ENCODE measurements at regions not wholly inside any gene's neighbourhood (a gene's known extent, or its start where the extent isn't known, plus 50 kb on each side); places are given as distances from the start of the nearest gene placed in this dataset.

GRCh38 chr4:35250331-35250730 lies 994.0 kb downstream of the ARAP2 start:
- Histone ChIP-seq H3K27ac (no peak overlapping the region), H3K36me3 (replicated peaks in 1 of 2) (no peaks in the 10 kb centered on the region), H3K27me3 (no peaks in the 10 kb centered on the region), H3K4me1 (replicated peaks in 1 of 2) (no peaks in the 10 kb centered on the region), H3K9me3 (replicated peaks in 1 of 3) (no peaks in the 10 kb centered on the region), H3K4me3 (no peak overlapping the region)
- DNase-seq, result no peak
- TF ChIP-seq POLR2A (IDR thresholded peaks at IDR 0.05) (no peak), CTCF (IDR thresholded peaks at IDR 0.05) (no peak)
- intact Hi-C loops (cut with DNase I), result no loop called here

DNA sequence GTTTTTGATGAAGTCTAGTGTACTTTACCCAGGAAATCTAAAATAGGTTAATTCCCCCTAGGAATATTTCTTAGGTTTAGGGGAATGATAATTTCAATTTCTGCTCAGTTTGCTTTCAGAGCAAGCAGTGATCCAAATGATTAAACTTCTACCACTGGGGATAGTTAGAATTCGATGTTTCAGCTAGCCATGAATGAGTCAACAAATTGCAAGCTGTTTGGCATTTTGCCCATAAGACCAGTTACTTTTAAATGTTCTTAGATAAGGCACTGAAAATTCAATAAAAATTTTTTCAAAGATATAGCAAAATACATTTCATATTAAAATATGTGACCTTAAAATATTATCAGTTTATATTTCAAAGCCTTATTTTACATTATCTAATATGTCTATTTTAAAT lies 993.6 kb downstream of the ARAP2 start:
- no peak for DNase-seq
- intact Hi-C loops (cut with DNase I), result no loop called here
- no peaks in the 10 kb centered on the region for H3K36me3 ChIP-seq (replicated peaks in 1 of 2)
- H3K4me3 ChIP-seq, result no peak overlapping the region
- no peak overlapping the region for H3K27ac ChIP-seq
- WGBS, 4 donors, result 8 to 15% (median 13%) methylated on average over 1 of the region's 1 CpG
- H3K4me1 ChIP-seq (replicated peaks in 1 of 2), result no peaks in the 10 kb centered on the region
- no peaks in the 10 kb centered on the region for H3K27me3 ChIP-seq
- no peak for TF ChIP-seq POLR2A (IDR thresholded peaks at IDR 0.05)
- no peak for TF ChIP-seq CTCF (IDR thresholded peaks at IDR 0.05)
- no peaks in the 10 kb centered on the region for H3K9me3 ChIP-seq (replicated peaks in 1 of 3)

DNA sequence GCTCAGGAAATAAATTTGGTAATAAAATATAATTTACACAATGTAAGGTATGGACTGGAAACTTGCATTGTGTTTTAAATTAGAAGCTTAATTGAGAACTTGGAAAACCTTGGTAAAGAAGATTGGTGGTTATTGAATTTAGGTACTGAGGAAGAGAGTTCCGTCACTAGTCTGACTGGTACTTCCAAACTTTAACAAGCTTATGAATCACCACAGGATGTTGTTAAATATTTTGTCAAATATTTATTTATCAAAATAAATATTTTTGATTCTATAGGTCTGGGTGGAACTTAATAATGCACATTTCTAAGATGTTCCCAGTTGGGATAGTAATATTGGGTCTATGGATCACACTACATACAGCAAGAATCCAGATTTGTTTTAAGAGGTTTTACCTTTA lies 992.2 kb downstream of the ARAP2 start:
- Histone ChIP-seq H3K27ac (no peak overlapping the region), H3K4me1 (replicated peaks in 1 of 2) (no peaks in the 10 kb centered on the region), H3K36me3 (replicated peaks in 1 of 2) (no peaks in the 10 kb centered on the region), H3K9me3 (replicated peaks in 1 of 3) (no peaks in the 10 kb centered on the region), H3K4me3 (no peak overlapping the region), H3K27me3 (no peaks in the 10 kb centered on the region)
- WGBS, 4 donors, result 89 to 94% (median 92%) methylated on average over 1 of the region's 1 CpG
- TF ChIP-seq CTCF (IDR thresholded peaks at IDR 0.05), result no peak
- no peak for TF ChIP-seq POLR2A (IDR thresholded peaks at IDR 0.05)
- no peak for DNase-seq
- intact Hi-C loops (cut with DNase I), result no loop called here

DNA sequence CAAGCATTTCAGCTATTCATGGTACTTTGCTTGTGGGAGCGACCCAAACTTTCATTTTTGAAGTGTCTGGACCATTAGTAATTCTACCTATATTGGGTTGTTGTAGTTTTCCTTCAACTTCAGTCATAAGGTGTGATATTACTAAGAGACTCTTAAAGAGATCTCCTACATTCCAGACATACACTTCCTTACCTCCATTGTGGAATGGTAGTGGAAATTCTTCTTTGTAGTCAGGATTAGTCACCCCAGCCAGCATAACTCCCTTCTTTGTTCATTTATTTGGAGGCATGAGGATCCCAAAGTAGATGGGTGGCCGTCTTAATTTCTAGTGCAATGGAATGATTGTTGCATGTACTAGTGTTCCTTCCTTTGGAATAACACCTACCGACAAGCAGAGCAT lies 991.4 kb downstream of the ARAP2 start:
- Histone ChIP-seq H3K9me3 (replicated peaks in 1 of 3) (no peaks in the 10 kb centered on the region), H3K36me3 (replicated peaks in 1 of 2) (no peaks in the 10 kb centered on the region), H3K4me1 (replicated peaks in 1 of 2) (no peaks in the 10 kb centered on the region), H3K27me3 (no peaks in the 10 kb centered on the region), H3K4me3 (no peak overlapping the region), H3K27ac (no peak overlapping the region)
- no peak for DNase-seq
- 79 to 85% (median 83%) methylated on average over 3 of the region's 3 CpGs for WGBS, 4 donors
- intact Hi-C loops (cut with DNase I), result no loop called here
- no peak for TF ChIP-seq CTCF (IDR thresholded peaks at IDR 0.05)
- no peak for TF ChIP-seq POLR2A (IDR thresholded peaks at IDR 0.05)

Measured in adrenal gland (tissue), 9 donors.